ENCODE measurements at regions not wholly inside any gene's neighbourhood (a gene's known extent, or its start where the extent isn't known, plus 50 kb on each side); places are given as distances from the start of the nearest gene placed in this dataset.
"Not testable (repeated sequence)": the region's sequence is repeated elsewhere in the genome, so short reads cannot be mapped to it uniquely, and the experiment has no call there.

GRCh38 chr5:85602843-85603242 is 1014.9 kb upstream of the COX7C start:
- Mint-ChIP-seq H3K4me1 (ENCODE audit: low read depth) (no peaks in the 10 kb centered on the region), H3K9me3 (no peaks in the 10 kb centered on the region), H3K4me3 (no peak overlapping the region), H3K27ac (no peak overlapping the region), H3K36me3 (no peaks in the 10 kb centered on the region), H3K27me3 (no peaks in the 10 kb centered on the region)
- DNase-seq = no peak
- intact Hi-C loops (cut with micrococcal nuclease) = no loop called here
- POLR2A ChIA-PET = no interaction called here
- CTCF ChIA-PET = no interaction called here

- DNase-seq = no peak
- no peaks in the 10 kb centered on the region for H3K27me3 Mint-ChIP-seq
- ChIA-PET CTCF (no interaction called here), POLR2A (no interaction called here)
- H3K36me3 Mint-ChIP-seq = no peaks in the 10 kb centered on the region
- H3K9me3 Mint-ChIP-seq = no peaks in the 10 kb centered on the region
- no peak overlapping the region for H3K4me3 Mint-ChIP-seq
- no peaks in the 10 kb centered on the region for H3K4me1 Mint-ChIP-seq (ENCODE audit: low read depth)
- intact Hi-C loops (cut with micrococcal nuclease) = no loop called here
- H3K27ac Mint-ChIP-seq = no peak overlapping the region
These were observed 1013.4 kb upstream of the COX7C start for GRCh38 chr5:85604378-85604777.

GRCh38 chr5:85604786-85605185 is 1013.0 kb upstream of the COX7C start:
- no peak overlapping the region for H3K27ac Mint-ChIP-seq
- no peaks in the 10 kb centered on the region for H3K36me3 Mint-ChIP-seq
- H3K4me3 Mint-ChIP-seq = no peak overlapping the region
- intact Hi-C loops (cut with micrococcal nuclease) = no loop called here
- H3K4me1 Mint-ChIP-seq (ENCODE audit: low read depth) = no peaks in the 10 kb centered on the region
- ChIA-PET POLR2A (no interaction called here), CTCF (no interaction called here)
- no peaks in the 10 kb centered on the region for H3K9me3 Mint-ChIP-seq
- H3K27me3 Mint-ChIP-seq = no peaks in the 10 kb centered on the region
- DNase-seq = no peak

GRCh38 chr5:85605381-85605780 is 1012.4 kb upstream of the COX7C start:
- intact Hi-C loops (cut with micrococcal nuclease) = no loop called here
- CTCF ChIA-PET = no interaction called here
- POLR2A ChIA-PET = no interaction called here
- Mint-ChIP-seq H3K36me3 (no peaks in the 10 kb centered on the region), H3K4me1 (ENCODE audit: low read depth) (no peaks in the 10 kb centered on the region), H3K27ac (no peak overlapping the region), H3K9me3 (no peaks in the 10 kb centered on the region), H3K27me3 (no peaks in the 10 kb centered on the region), H3K4me3 (no peak overlapping the region)
- no peak for DNase-seq

- Mint-ChIP-seq H3K9me3 (peaks cover 10% of the 10 kb centered on the region), H3K36me3 (no peaks in the 10 kb centered on the region), H3K27ac (no peak overlapping the region), H3K4me1 (ENCODE audit: low read depth) (no peaks in the 10 kb centered on the region), H3K4me3 (no peak overlapping the region), H3K27me3 (no peaks in the 10 kb centered on the region)
- intact Hi-C loops (cut with micrococcal nuclease) = no loop called here
- CTCF ChIA-PET = no interaction called here
- DNase-seq = no peak
- POLR2A ChIA-PET = no interaction called here
These were observed 1003.3 kb upstream of the COX7C start for GRCh38 chr5:85614489-85614888.

GRCh38 chr5:85621668-85622067 is 996.1 kb upstream of the COX7C start:
- no peaks in the 10 kb centered on the region for H3K27me3 Mint-ChIP-seq
- intact Hi-C loops (cut with micrococcal nuclease) = no loop called here
- ChIA-PET CTCF (no interaction called here), POLR2A (no interaction called here)
- no peaks in the 10 kb centered on the region for H3K36me3 Mint-ChIP-seq
- no peak for DNase-seq
- H3K27ac Mint-ChIP-seq = no peak overlapping the region
- no peak overlapping the region for H3K4me3 Mint-ChIP-seq
- peaks cover 7% of the 10 kb centered on the region for H3K9me3 Mint-ChIP-seq
- H3K4me1 Mint-ChIP-seq (ENCODE audit: low read depth) = no peaks in the 10 kb centered on the region

GRCh38 chr5:85628153-85628552 is 989.6 kb upstream of the COX7C start:
- intact Hi-C loops (cut with micrococcal nuclease) = no loop called here
- ChIA-PET CTCF (no interaction called here), POLR2A (no interaction called here)
- Mint-ChIP-seq H3K27ac (no peak overlapping the region), H3K4me3 (no peak overlapping the region), H3K9me3 (no peaks in the 10 kb centered on the region), H3K4me1 (ENCODE audit: low read depth) (no peaks in the 10 kb centered on the region), H3K36me3 (no peaks in the 10 kb centered on the region), H3K27me3 (no peaks in the 10 kb centered on the region)
- no peak for DNase-seq

- POLR2A ChIA-PET; CTCF ChIA-PET; H3K36me3 Mint-ChIP-seq; H3K4me1 Mint-ChIP-seq (ENCODE audit: low read depth); H3K4me3 Mint-ChIP-seq; H3K27ac Mint-ChIP-seq; intact Hi-C loops (cut with micrococcal nuclease); H3K27me3 Mint-ChIP-seq; DNase-seq; H3K9me3 Mint-ChIP-seq: not testable (repeated sequence)
These were observed 979.1 kb upstream of the COX7C start for GRCh38 chr5:85638495-85639125.

- H3K27ac Mint-ChIP-seq = no peak overlapping the region
- POLR2A ChIA-PET = no interaction called here
- intact Hi-C loops (cut with micrococcal nuclease) = no loop called here
- peaks cover 3% of the 10 kb centered on the region for H3K9me3 Mint-ChIP-seq
- H3K4me3 Mint-ChIP-seq = no peak overlapping the region
- H3K4me1 Mint-ChIP-seq (ENCODE audit: low read depth) = no peaks in the 10 kb centered on the region
- no peaks in the 10 kb centered on the region for H3K27me3 Mint-ChIP-seq
- no peak for DNase-seq
- H3K36me3 Mint-ChIP-seq = no peaks in the 10 kb centered on the region
- CTCF ChIA-PET = no interaction called here
These were observed 971.7 kb upstream of the COX7C start for GRCh38 chr5:85646036-85646435.

GRCh38 chr5:85646641-85647040 is 971.1 kb upstream of the COX7C start:
- CTCF ChIA-PET = no interaction called here
- intact Hi-C loops (cut with micrococcal nuclease) = no loop called here
- Mint-ChIP-seq H3K9me3 (peaks cover 3% of the 10 kb centered on the region), H3K27me3 (no peaks in the 10 kb centered on the region), H3K36me3 (no peaks in the 10 kb centered on the region), H3K27ac (no peak overlapping the region), H3K4me1 (ENCODE audit: low read depth) (no peaks in the 10 kb centered on the region), H3K4me3 (no peak overlapping the region)
- POLR2A ChIA-PET = no interaction called here
- no peak for DNase-seq

GRCh38 chr5:85647349-85648127 is 970.2 kb upstream of the COX7C start:
- Mint-ChIP-seq H3K36me3 (no peaks in the 10 kb centered on the region), H3K27ac (no peak overlapping the region), H3K4me3 (no peak overlapping the region), H3K4me1 (ENCODE audit: low read depth) (no peaks in the 10 kb centered on the region), H3K9me3 (peaks cover 5% of the 10 kb centered on the region), H3K27me3 (no peaks in the 10 kb centered on the region)
- intact Hi-C loops (cut with micrococcal nuclease) = no loop called here
- CTCF ChIA-PET = no interaction called here
- POLR2A ChIA-PET = no interaction called here
- DNase-seq = no peak

GRCh38 chr5:85648495-85648894 is 969.2 kb upstream of the COX7C start:
- no peak overlapping the region for H3K27ac Mint-ChIP-seq
- no peak for DNase-seq
- H3K4me3 Mint-ChIP-seq = no peak overlapping the region
- no peaks in the 10 kb centered on the region for H3K36me3 Mint-ChIP-seq
- no peaks in the 10 kb centered on the region for H3K4me1 Mint-ChIP-seq (ENCODE audit: low read depth)
- ChIA-PET POLR2A (no interaction called here), CTCF (no interaction called here)
- peaks cover 5% of the 10 kb centered on the region for H3K9me3 Mint-ChIP-seq
- no peaks in the 10 kb centered on the region for H3K27me3 Mint-ChIP-seq
- intact Hi-C loops (cut with micrococcal nuclease) = no loop called here

- no peaks in the 10 kb centered on the region for H3K27me3 Mint-ChIP-seq
- peaks cover 25% of the 10 kb centered on the region for H3K9me3 Mint-ChIP-seq
- POLR2A ChIA-PET = no interaction called here
- H3K27ac Mint-ChIP-seq = no peak overlapping the region
- CTCF ChIA-PET = no interaction called here
- no peak overlapping the region for H3K4me3 Mint-ChIP-seq
- intact Hi-C loops (cut with micrococcal nuclease) = no loop called here
- no peaks in the 10 kb centered on the region for H3K36me3 Mint-ChIP-seq
- DNase-seq = no peak
- H3K4me1 Mint-ChIP-seq (ENCODE audit: low read depth) = no peaks in the 10 kb centered on the region
These were observed 966.0 kb upstream of the COX7C start for GRCh38 chr5:85651731-85652130.

Data from activated CD4-positive, alpha-beta memory T cell treated with anti-CD3 and anti-CD28 coated beads for 36 hours (primary cell).